ENCODE measurements at regions not wholly inside any gene's neighbourhood (a gene's known extent, or its start where the extent isn't known, plus 50 kb on each side); places are given as distances from the start of the nearest gene placed in this dataset.

GRCh38 chr1:232877365-232878028 is 72.3 kb downstream of the MAP10 start:
- Histone ChIP-seq H4K91ac (ENCODE audit: low read depth, low read length, poor library complexity) (no peak overlapping the region), H3K4me3 (ENCODE audit: low read length in 2 of 2) (no peak overlapping the region), H4K8ac (ENCODE audit: low read depth, low read length) (no peak overlapping the region), H3K36me3 (replicated peaks in 1 of 2; ENCODE audit: control insufficient read depth in 2 of 2, insufficient read depth in 2 of 2, low read length in 2 of 2) (no peaks in the 10 kb centered on the region), H3K18ac (ENCODE audit: low read length) (no peak overlapping the region), H2AFZ (ENCODE audit: low read length) (no peak overlapping the region), H3K27ac (replicated peaks; ENCODE audit: low read length) (no peak overlapping the region), H3K79me1 (ENCODE audit: low read depth, low read length) (no peaks in the 10 kb centered on the region), H2AK5ac (ENCODE audit: low read depth, low read length) (no peak overlapping the region), H3K9me3 (replicated peaks in 1 of 2; ENCODE audit: control insufficient read depth in 2 of 2, insufficient read depth in 1 of 2, low read depth in 1 of 2, low read length in 2 of 2) (peaks cover 0 to 2% of the 10 kb centered on the region in 2 donors), H2BK5ac (ENCODE audit: low read length) (no peak overlapping the region), H3K14ac (ENCODE audit: low read length) (no peak overlapping the region), H3K23ac (ENCODE audit: low read depth, low read length, poor library complexity) (no peak overlapping the region), H3K9ac (ENCODE audit: low read depth, low read length, poor library complexity) (no peak overlapping the region), H3K27me3 (ENCODE audit: control insufficient read depth in 3 of 3, insufficient read depth in 3 of 3, low read depth in 1 of 3, low read length in 3 of 3) (no peaks in the 10 kb centered on the region), H3K4me1 (ENCODE audit: control insufficient read depth in 2 of 2, insufficient read depth in 1 of 2, low read depth in 1 of 2, low read length in 2 of 2) (peaks cover 0 to 4% of the 10 kb centered on the region in 2 donors), H3K4me2 (ENCODE audit: insufficient read depth, low read length, poor library complexity, severe bottlenecking) (no peak overlapping the region), H2BK15ac (ENCODE audit: low read length) (no peak overlapping the region), H2BK120ac (ENCODE audit: low read depth, low read length) (no peak overlapping the region), H3K4ac (ENCODE audit: low read length) (no peak overlapping the region), H2BK12ac (ENCODE audit: low read length) (no peak overlapping the region)
- WGBS, 2 donors (ENCODE audit: extremely low coverage in 2 of 2, insufficient read length in 2 of 2, insufficient replicate concordance in 1 of 2) = no CpG with 5 or more reads among the region's 10 CpGs
- no peak for DNase-seq (ENCODE audit: low spot score)

- Histone ChIP-seq H3K9ac (ENCODE audit: low read depth, low read length, poor library complexity) (no peak overlapping the region), H3K4me1 (ENCODE audit: control insufficient read depth in 2 of 2, insufficient read depth in 1 of 2, low read depth in 1 of 2, low read length in 2 of 2) (peaks cover 0 to 4% of the 10 kb centered on the region in 2 donors), H4K8ac (ENCODE audit: low read depth, low read length) (no peak overlapping the region), H4K91ac (ENCODE audit: low read depth, low read length, poor library complexity) (no peak overlapping the region), H3K23ac (ENCODE audit: low read depth, low read length, poor library complexity) (no peak overlapping the region), H3K27ac (replicated peaks; ENCODE audit: low read length) (no peak overlapping the region), H3K4me3 (ENCODE audit: low read length in 2 of 2) (no peak overlapping the region), H3K27me3 (ENCODE audit: control insufficient read depth in 3 of 3, insufficient read depth in 3 of 3, low read depth in 1 of 3, low read length in 3 of 3) (no peaks in the 10 kb centered on the region), H2BK12ac (ENCODE audit: low read length) (no peak overlapping the region), H3K4me2 (ENCODE audit: insufficient read depth, low read length, poor library complexity, severe bottlenecking) (no peak overlapping the region), H3K36me3 (replicated peaks in 1 of 2; ENCODE audit: control insufficient read depth in 2 of 2, insufficient read depth in 2 of 2, low read length in 2 of 2) (no peaks in the 10 kb centered on the region), H2BK5ac (ENCODE audit: low read length) (no peak overlapping the region), H2BK120ac (ENCODE audit: low read depth, low read length) (no peak overlapping the region), H3K9me3 (replicated peaks in 1 of 2; ENCODE audit: control insufficient read depth in 2 of 2, insufficient read depth in 1 of 2, low read depth in 1 of 2, low read length in 2 of 2) (peaks cover 0 to 2% of the 10 kb centered on the region in 2 donors), H3K79me1 (ENCODE audit: low read depth, low read length) (no peaks in the 10 kb centered on the region), H2AK5ac (ENCODE audit: low read depth, low read length) (no peak overlapping the region), H3K4ac (ENCODE audit: low read length) (no peak overlapping the region), H2BK15ac (ENCODE audit: low read length) (no peak overlapping the region), H3K14ac (ENCODE audit: low read length) (no peak overlapping the region), H2AFZ (ENCODE audit: low read length) (no peak overlapping the region), H3K18ac (ENCODE audit: low read length) (no peak overlapping the region)
- DNase-seq (ENCODE audit: low spot score) = no peak
- no CpG with 5 or more reads among the region's 2 CpGs for WGBS, 2 donors (ENCODE audit: extremely low coverage in 2 of 2, insufficient read length in 2 of 2, insufficient replicate concordance in 1 of 2)
Observed at GRCh38 chr1:232878086-232878485, 72.3 kb upstream of the NTPCR start.

- no peak overlapping the region for H3K14ac ChIP-seq (ENCODE audit: low read length)
- H3K9ac ChIP-seq (ENCODE audit: low read depth, low read length, poor library complexity) = no peak overlapping the region
- no peaks in the 10 kb centered on the region for H3K27me3 ChIP-seq (ENCODE audit: control insufficient read depth in 3 of 3, insufficient read depth in 3 of 3, low read depth in 1 of 3, low read length in 3 of 3)
- no peak overlapping the region for H2BK15ac ChIP-seq (ENCODE audit: low read length)
- H3K4me3 ChIP-seq (ENCODE audit: low read length in 2 of 2) = no peak overlapping the region
- no peak overlapping the region for H3K4ac ChIP-seq (ENCODE audit: low read length)
- H2BK120ac ChIP-seq (ENCODE audit: low read depth, low read length) = no peak overlapping the region
- H3K79me1 ChIP-seq (ENCODE audit: low read depth, low read length) = no peaks in the 10 kb centered on the region
- peaks cover 0 to 2% of the 10 kb centered on the region in 2 donors for H3K9me3 ChIP-seq (replicated peaks in 1 of 2; ENCODE audit: control insufficient read depth in 2 of 2, insufficient read depth in 1 of 2, low read depth in 1 of 2, low read length in 2 of 2)
- DNase-seq (ENCODE audit: low spot score) = no peak
- H3K36me3 ChIP-seq (replicated peaks in 1 of 2; ENCODE audit: control insufficient read depth in 2 of 2, insufficient read depth in 2 of 2, low read length in 2 of 2) = no peaks in the 10 kb centered on the region
- no peak overlapping the region for H3K27ac ChIP-seq (replicated peaks; ENCODE audit: low read length)
- H2AFZ ChIP-seq (ENCODE audit: low read length) = no peak overlapping the region
- H3K4me2 ChIP-seq (ENCODE audit: insufficient read depth, low read length, poor library complexity, severe bottlenecking) = no peak overlapping the region
- no peak overlapping the region for H2BK5ac ChIP-seq (ENCODE audit: low read length)
- H3K18ac ChIP-seq (ENCODE audit: low read length) = no peak overlapping the region
- H3K4me1 ChIP-seq (ENCODE audit: control insufficient read depth in 2 of 2, insufficient read depth in 1 of 2, low read depth in 1 of 2, low read length in 2 of 2) = no peaks in the 10 kb centered on the region
- no peak overlapping the region for H2AK5ac ChIP-seq (ENCODE audit: low read depth, low read length)
- H4K91ac ChIP-seq (ENCODE audit: low read depth, low read length, poor library complexity) = no peak overlapping the region
- no peak overlapping the region for H2BK12ac ChIP-seq (ENCODE audit: low read length)
- H3K23ac ChIP-seq (ENCODE audit: low read depth, low read length, poor library complexity) = no peak overlapping the region
- WGBS, 2 donors (ENCODE audit: extremely low coverage in 2 of 2, insufficient read length in 2 of 2, insufficient replicate concordance in 1 of 2) = no CpG with 5 or more reads among the region's 3 CpGs
- no peak overlapping the region for H4K8ac ChIP-seq (ENCODE audit: low read depth, low read length)
Observed at GRCh38 chr1:232880354-232880753, 70.1 kb upstream of the NTPCR start.

GRCh38 chr1:232883992-232884661 is 66.3 kb upstream of the NTPCR start:
- WGBS, 2 donors (ENCODE audit: extremely low coverage in 2 of 2, insufficient read length in 2 of 2, insufficient replicate concordance in 1 of 2) = no CpG with 5 or more reads among the region's 4 CpGs
- Histone ChIP-seq H2BK12ac (ENCODE audit: low read length) (no peak overlapping the region), H4K8ac (ENCODE audit: low read depth, low read length) (no peak overlapping the region), H2BK5ac (ENCODE audit: low read length) (no peak overlapping the region), H3K4me1 (ENCODE audit: control insufficient read depth in 2 of 2, insufficient read depth in 1 of 2, low read depth in 1 of 2, low read length in 2 of 2) (peaks cover 0 to 2% of the 10 kb centered on the region in 2 donors), H3K14ac (ENCODE audit: low read length) (no peak overlapping the region), H3K23ac (ENCODE audit: low read depth, low read length, poor library complexity) (no peak overlapping the region), H2AK5ac (ENCODE audit: low read depth, low read length) (no peak overlapping the region), H3K4me2 (ENCODE audit: insufficient read depth, low read length, poor library complexity, severe bottlenecking) (no peak overlapping the region), H2AFZ (ENCODE audit: low read length) (no peak overlapping the region), H3K18ac (ENCODE audit: low read length) (no peak overlapping the region), H3K79me1 (ENCODE audit: low read depth, low read length) (no peaks in the 10 kb centered on the region), H3K9me3 (replicated peaks in 1 of 2; ENCODE audit: control insufficient read depth in 2 of 2, insufficient read depth in 1 of 2, low read depth in 1 of 2, low read length in 2 of 2) (no peaks in the 10 kb centered on the region), H2BK120ac (ENCODE audit: low read depth, low read length) (no peak overlapping the region), H3K4me3 (ENCODE audit: low read length in 2 of 2) (no peak overlapping the region), H3K36me3 (replicated peaks in 1 of 2; ENCODE audit: control insufficient read depth in 2 of 2, insufficient read depth in 2 of 2, low read length in 2 of 2) (no peaks in the 10 kb centered on the region), H3K9ac (ENCODE audit: low read depth, low read length, poor library complexity) (no peak overlapping the region), H3K4ac (ENCODE audit: low read length) (no peak overlapping the region), H2BK15ac (ENCODE audit: low read length) (no peak overlapping the region), H3K27ac (replicated peaks; ENCODE audit: low read length) (no peak overlapping the region), H3K27me3 (ENCODE audit: control insufficient read depth in 3 of 3, insufficient read depth in 3 of 3, low read depth in 1 of 3, low read length in 3 of 3) (no peaks in the 10 kb centered on the region), H4K91ac (ENCODE audit: low read depth, low read length, poor library complexity) (no peak overlapping the region)
- DNase-seq (ENCODE audit: low spot score) = no peak

Measured in neuronal stem cell (in vitro differentiated cells).